ENCODE measurements at regions not wholly inside any gene's neighbourhood (a gene's known extent, or its start where the extent isn't known, plus 50 kb on each side); places are given as distances from the start of the nearest gene placed in this dataset.

GRCh38 chr3:23751212-23751723 is 54.5 kb upstream of the UBE2E1 start:
- H3K4me1 ChIP-seq (ENCODE audit: control insufficient read depth, insufficient read depth, low read length, poor library complexity, severe bottlenecking), result no peaks in the 10 kb centered on the region
- ATAC-seq (ENCODE audit: low read depth in 2 of 2) (no peak), DNase-seq (no peak)
- no peak overlapping the region for H3K27ac ChIP-seq (ENCODE audit: insufficient read depth, low read length, poor library complexity, severe bottlenecking)
- H3K27me3 ChIP-seq (ENCODE audit: control insufficient read depth, insufficient read depth, low read length), result no peaks in the 10 kb centered on the region
- Mint-ChIP-seq H3K36me3 (no peaks in the 10 kb centered on the region), H3K27ac (no peak overlapping the region), H3K9me3 (no peaks in the 10 kb centered on the region), H3K27me3 (peaks cover 7% of the 10 kb centered on the region), H3K4me3 (no peak overlapping the region), H3K4me1 (no peaks in the 10 kb centered on the region)
- H3K9me3 ChIP-seq (ENCODE audit: control insufficient read depth in 2 of 2, low read length in 2 of 2), result no peaks in the 10 kb centered on the region
- H3K4me3 ChIP-seq (ENCODE audit: low read depth, low read length), result no peak overlapping the region
- H3K36me3 ChIP-seq (ENCODE audit: control insufficient read depth, insufficient read depth, low read length), result no peaks in the 10 kb centered on the region

- Histone ChIP-seq H3K36me3 (ENCODE audit: control insufficient read depth, insufficient read depth, low read length) (no peaks in the 10 kb centered on the region), H3K27me3 (ENCODE audit: control insufficient read depth, insufficient read depth, low read length) (no peaks in the 10 kb centered on the region), H3K27ac (ENCODE audit: insufficient read depth, low read length, poor library complexity, severe bottlenecking) (no peak overlapping the region), H3K4me3 (ENCODE audit: low read depth, low read length) (no peak overlapping the region), H3K4me1 (ENCODE audit: control insufficient read depth, insufficient read depth, low read length, poor library complexity, severe bottlenecking) (no peaks in the 10 kb centered on the region), H3K9me3 (ENCODE audit: control insufficient read depth in 2 of 2, low read length in 2 of 2) (no peaks in the 10 kb centered on the region)
- H3K27ac Mint-ChIP-seq, result no peak overlapping the region
- ATAC-seq (ENCODE audit: low read depth in 2 of 2) (no peak), DNase-seq (no peak)
- peaks cover 5% of the 10 kb centered on the region for H3K27me3 Mint-ChIP-seq
- H3K9me3 Mint-ChIP-seq, result no peaks in the 10 kb centered on the region
- H3K36me3 Mint-ChIP-seq, result no peaks in the 10 kb centered on the region
- H3K4me3 Mint-ChIP-seq, result no peak overlapping the region
- H3K4me1 Mint-ChIP-seq, result no peaks in the 10 kb centered on the region
Measured at GRCh38 chr3:23752126-23752525, 53.6 kb upstream of the UBE2E1 start.

- H3K27ac Mint-ChIP-seq, result no peak overlapping the region
Measured at GRCh38 chr3:23754215-23754614, 51.5 kb upstream of the UBE2E1 start.

More at GRCh38 chr3:23754215-23754614, 51.5 kb upstream of the UBE2E1 start:
- ATAC-seq (ENCODE audit: low read depth in 2 of 2) (no peak), DNase-seq (no peak)
- no peak overlapping the region for H3K27ac ChIP-seq (ENCODE audit: insufficient read depth, low read length, poor library complexity, severe bottlenecking)
- no peak overlapping the region for H3K4me3 ChIP-seq (ENCODE audit: low read depth, low read length)
- H3K4me1 ChIP-seq (ENCODE audit: control insufficient read depth, insufficient read depth, low read length, poor library complexity, severe bottlenecking), result no peaks in the 10 kb centered on the region
- Mint-ChIP-seq H3K36me3 (no peaks in the 10 kb centered on the region), H3K27me3 (peaks cover 5% of the 10 kb centered on the region), H3K4me1 (no peaks in the 10 kb centered on the region), H3K9me3 (no peaks in the 10 kb centered on the region), H3K4me3 (no peak overlapping the region)
- H3K36me3 ChIP-seq (ENCODE audit: control insufficient read depth, insufficient read depth, low read length), result no peaks in the 10 kb centered on the region
- H3K9me3 ChIP-seq (ENCODE audit: control insufficient read depth in 2 of 2, low read length in 2 of 2), result no peaks in the 10 kb centered on the region
- no peaks in the 10 kb centered on the region for H3K27me3 ChIP-seq (ENCODE audit: control insufficient read depth, insufficient read depth, low read length)
